T-helper 17 cell (primary cell): ENCODE measurements at regions not wholly inside any gene's neighbourhood (a gene's known extent, or its start where the extent isn't known, plus 50 kb on each side); places are given as distances from the start of the nearest gene placed in this dataset.

Experiments used
- ATAC-seq: fragments of 150-1000 bp; cut with Tn5 transposase; 2 replicates; pipeline ENCODE4 v1.10.0; 2021; ENCODE audit warnings: mild to moderate bottlenecking, moderate library complexity
- DNase-seq, 3 donors: peaks; one replicate each; pipeline versions ENCODE4 v3.0.0 to v3.0.0-alpha.2; 2020 to 2021
- H3K9me3 ChIP-seq: one replicate; pipeline ENCODE4 v1.7.0; 2013; ENCODE audit warnings: low read length, mild to moderate bottlenecking; ENCODE audit not compliant: control insufficient read depth, poor library complexity, severe bottlenecking
- H3K27ac Mint-ChIP-seq: one replicate; pipeline ENCODE4 v1.8.0; 2022; ENCODE audit warnings: mild to moderate bottlenecking, moderate library complexity, mixed read lengths
- H3K27me3 Mint-ChIP-seq: one replicate; pipeline ENCODE4 v1.8.0; 2022; ENCODE audit warnings: mixed read lengths
- H3K36me3 Mint-ChIP-seq: one replicate; pipeline ENCODE4 v1.8.0; 2022; ENCODE audit warnings: low read depth, mixed read lengths
- H3K4me1 Mint-ChIP-seq: one replicate; pipeline ENCODE4 v1.8.0; 2022; ENCODE audit warnings: mild to moderate bottlenecking, mixed read lengths
- H3K4me3 Mint-ChIP-seq: one replicate; pipeline ENCODE4 v1.8.0; 2022; ENCODE audit warnings: mild to moderate bottlenecking, moderate library complexity, mixed read lengths

- Mint-ChIP-seq H3K4me3 (no peak overlapping the region), H3K36me3 (no peaks in the 10 kb centered on the region), H3K27me3 (no peaks in the 10 kb centered on the region), H3K27ac (no peak overlapping the region), H3K4me1 (no peaks in the 10 kb centered on the region)
- DNase-seq: no peak
- H3K9me3 ChIP-seq: no peaks in the 10 kb centered on the region
- ATAC-seq: no peak
Observed at GRCh38 chr11:29018631-29019030, 910.4 kb downstream of the METTL15 start.

- H3K9me3 ChIP-seq: no peaks in the 10 kb centered on the region
- H3K4me3 Mint-ChIP-seq: no peak overlapping the region
- no peaks in the 10 kb centered on the region for H3K4me1 Mint-ChIP-seq
- no peaks in the 10 kb centered on the region for H3K36me3 Mint-ChIP-seq
- ATAC-seq: no peak
- no peaks in the 10 kb centered on the region for H3K27me3 Mint-ChIP-seq
- H3K27ac Mint-ChIP-seq: no peak overlapping the region
- no peak for DNase-seq
Observed at GRCh38 chr11:29017941-29018340, 909.8 kb downstream of the METTL15 start.

- Mint-ChIP-seq H3K27me3 (no peaks in the 10 kb centered on the region), H3K4me3 (no peak overlapping the region), H3K4me1 (no peaks in the 10 kb centered on the region), H3K27ac (no peak overlapping the region), H3K36me3 (no peaks in the 10 kb centered on the region)
- no peaks in the 10 kb centered on the region for H3K9me3 ChIP-seq
- ATAC-seq: no peak
- DNase-seq: no peak
Observed at GRCh38 chr11:29012507-29012906, 904.3 kb downstream of the METTL15 start.

- Mint-ChIP-seq H3K27me3 (no peaks in the 10 kb centered on the region), H3K36me3 (no peaks in the 10 kb centered on the region), H3K4me3 (no peak overlapping the region), H3K27ac (no peak overlapping the region), H3K4me1 (no peaks in the 10 kb centered on the region)
- no peak for ATAC-seq
- no peaks in the 10 kb centered on the region for H3K9me3 ChIP-seq
- DNase-seq: no peak
Observed at GRCh38 chr11:29009426-29009825, 901.2 kb downstream of the METTL15 start.

- no peaks in the 10 kb centered on the region for H3K27me3 Mint-ChIP-seq
- H3K36me3 Mint-ChIP-seq: no peaks in the 10 kb centered on the region
- H3K4me1 Mint-ChIP-seq: no peaks in the 10 kb centered on the region
- H3K4me3 Mint-ChIP-seq: no peak overlapping the region
- ATAC-seq (no peak), DNase-seq (no peak)
- no peak overlapping the region for H3K27ac Mint-ChIP-seq
- no peaks in the 10 kb centered on the region for H3K9me3 ChIP-seq
Observed at GRCh38 chr11:29008481-29008880, 900.3 kb downstream of the METTL15 start.

- ATAC-seq (no peak), DNase-seq (no peak)
- no peaks in the 10 kb centered on the region for H3K27me3 Mint-ChIP-seq
- H3K9me3 ChIP-seq: no peaks in the 10 kb centered on the region
- H3K4me3 Mint-ChIP-seq: no peak overlapping the region
- H3K4me1 Mint-ChIP-seq: no peaks in the 10 kb centered on the region
- no peak overlapping the region for H3K27ac Mint-ChIP-seq
- no peaks in the 10 kb centered on the region for H3K36me3 Mint-ChIP-seq
Observed at GRCh38 chr11:29006668-29007067, 898.5 kb downstream of the METTL15 start.

- no peak overlapping the region for H3K27ac Mint-ChIP-seq
- H3K4me1 Mint-ChIP-seq: no peaks in the 10 kb centered on the region
- no peak for ATAC-seq
- H3K9me3 ChIP-seq: no peaks in the 10 kb centered on the region
- H3K4me3 Mint-ChIP-seq: no peak overlapping the region
- DNase-seq: no peak
- no peaks in the 10 kb centered on the region for H3K27me3 Mint-ChIP-seq
- H3K36me3 Mint-ChIP-seq: no peaks in the 10 kb centered on the region
Observed at GRCh38 chr11:29005401-29005980, 897.3 kb downstream of the METTL15 start.

GRCh38 chr11:29002816-29003215 is 894.6 kb downstream of the METTL15 start:
- no peaks in the 10 kb centered on the region for H3K4me1 Mint-ChIP-seq
- no peak overlapping the region for H3K4me3 Mint-ChIP-seq
- no peak overlapping the region for H3K27ac Mint-ChIP-seq
- no peaks in the 10 kb centered on the region for H3K36me3 Mint-ChIP-seq
- DNase-seq (no peak), ATAC-seq (no peak)
- H3K9me3 ChIP-seq: no peaks in the 10 kb centered on the region
- no peaks in the 10 kb centered on the region for H3K27me3 Mint-ChIP-seq

GRCh38 chr11:28999620-29000019 is 891.4 kb downstream of the METTL15 start:
- ATAC-seq (no peak), DNase-seq (no peak)
- no peaks in the 10 kb centered on the region for H3K36me3 Mint-ChIP-seq
- no peaks in the 10 kb centered on the region for H3K27me3 Mint-ChIP-seq
- H3K4me1 Mint-ChIP-seq: no peaks in the 10 kb centered on the region
- no peak overlapping the region for H3K27ac Mint-ChIP-seq
- H3K4me3 Mint-ChIP-seq: no peak overlapping the region
- H3K9me3 ChIP-seq: no peaks in the 10 kb centered on the region

- ATAC-seq (no peak), DNase-seq (no peak)
- H3K9me3 ChIP-seq: no peaks in the 10 kb centered on the region
- H3K36me3 Mint-ChIP-seq: no peaks in the 10 kb centered on the region
- no peaks in the 10 kb centered on the region for H3K4me1 Mint-ChIP-seq
- no peaks in the 10 kb centered on the region for H3K27me3 Mint-ChIP-seq
- no peak overlapping the region for H3K4me3 Mint-ChIP-seq
- no peak overlapping the region for H3K27ac Mint-ChIP-seq
Observed at GRCh38 chr11:28992996-28993395, 884.8 kb downstream of the METTL15 start.

GRCh38 chr11:28984231-28984630 is 876.0 kb downstream of the METTL15 start:
- no peak overlapping the region for H3K4me3 Mint-ChIP-seq
- no peaks in the 10 kb centered on the region for H3K4me1 Mint-ChIP-seq
- H3K27ac Mint-ChIP-seq: no peak overlapping the region
- ATAC-seq: no peak
- no peaks in the 10 kb centered on the region for H3K27me3 Mint-ChIP-seq
- no peaks in the 10 kb centered on the region for H3K9me3 ChIP-seq
- H3K36me3 Mint-ChIP-seq: no peaks in the 10 kb centered on the region
- no peak for DNase-seq

- ATAC-seq: no peak
Observed at GRCh38 chr11:28983780-28984179, 875.6 kb downstream of the METTL15 start.

GRCh38 chr11:28981381-28981780 is 873.2 kb downstream of the METTL15 start:
- ATAC-seq: no peak
- Mint-ChIP-seq H3K36me3 (no peaks in the 10 kb centered on the region), H3K4me3 (no peak overlapping the region), H3K4me1 (no peaks in the 10 kb centered on the region), H3K27ac (no peak overlapping the region), H3K27me3 (no peaks in the 10 kb centered on the region)
- H3K9me3 ChIP-seq: no peaks in the 10 kb centered on the region
- DNase-seq: no peak

More at GRCh38 chr11:28983780-28984179, 875.6 kb downstream of the METTL15 start:
- no peak overlapping the region for H3K4me3 Mint-ChIP-seq
- H3K27ac Mint-ChIP-seq: no peak overlapping the region
- H3K9me3 ChIP-seq: no peaks in the 10 kb centered on the region
- H3K4me1 Mint-ChIP-seq: no peaks in the 10 kb centered on the region
- no peak for DNase-seq
- no peaks in the 10 kb centered on the region for H3K27me3 Mint-ChIP-seq
- no peaks in the 10 kb centered on the region for H3K36me3 Mint-ChIP-seq

- H3K9me3 ChIP-seq: peaks cover 3% of the 10 kb centered on the region
- Mint-ChIP-seq H3K27me3 (no peaks in the 10 kb centered on the region), H3K36me3 (no peaks in the 10 kb centered on the region), H3K27ac (no peak overlapping the region), H3K4me1 (no peaks in the 10 kb centered on the region), H3K4me3 (no peak overlapping the region)
- ATAC-seq (no peak), DNase-seq (no peak)
Observed at GRCh38 chr11:28976801-28977145, 868.6 kb downstream of the METTL15 start.
